ENCODE measurements at regions not wholly inside any gene's neighbourhood (a gene's known extent, or its start where the extent isn't known, plus 50 kb on each side); places are given as distances from the start of the nearest gene placed in this dataset.
"Not testable (repeated sequence)": the region's sequence is repeated elsewhere in the genome, so short reads cannot be mapped to it uniquely, and the experiment has no call there.

- H3K36me3 Mint-ChIP-seq (ENCODE audit: low read depth, unreplicated experiment): no peaks in the 10 kb centered on the region
- H3K4me2 ChIP-seq (ENCODE audit: low read length): no peak overlapping the region
- no peaks in the 10 kb centered on the region for H3K79me2 ChIP-seq (ENCODE audit: insufficient read depth, low read length)
- no peak overlapping the region for H2AFZ ChIP-seq (ENCODE audit: low read depth, low read length)
- H3K27ac ChIP-seq (ENCODE audit: low read depth, low read length): no peak overlapping the region
- peaks cover 8% of the 10 kb centered on the region for H3K4me1 Mint-ChIP-seq (ENCODE audit: low read depth, unreplicated experiment)
- no peak overlapping the region for H3K4me3 Mint-ChIP-seq (ENCODE audit: unreplicated experiment)
- DNase-seq (ENCODE audit: low read depth) (no peak), FAIRE-seq (no peak)
- no peak overlapping the region for H3K9ac ChIP-seq (ENCODE audit: low read length)
- no peak overlapping the region for H3K27ac Mint-ChIP-seq (ENCODE audit: unreplicated experiment)
- no peaks in the 10 kb centered on the region for H3K27me3 ChIP-seq (ENCODE audit: insufficient read depth, low read length)
- no peak for TF ChIP-seq EZH2 (IDR thresholded peaks at IDR 0.05; ENCODE audit: insufficient read depth, low read length)
- no peak for TF ChIP-seq CTCF (IDR thresholded peaks at IDR 0.05; ENCODE audit: insufficient read depth, low read depth, low read length)
- H4K20me1 ChIP-seq (ENCODE audit: insufficient read depth, low read length): no peaks in the 10 kb centered on the region
- H3K9me3 Mint-ChIP-seq (ENCODE audit: unreplicated experiment): peaks cover 5% of the 10 kb centered on the region
- H3K36me3 ChIP-seq (ENCODE audit: insufficient read depth, low read length): no peaks in the 10 kb centered on the region
- no peaks in the 10 kb centered on the region for H3K27me3 Mint-ChIP-seq (ENCODE audit: low read depth, unreplicated experiment)
- no peaks in the 10 kb centered on the region for H3K9me3 ChIP-seq (ENCODE audit: insufficient read depth, low read depth, low read length)
- no peak overlapping the region for H3K4me3 ChIP-seq (ENCODE audit: insufficient read depth, low read depth, low read length)
- peaks cover 12% of the 10 kb centered on the region for H3K4me1 ChIP-seq (ENCODE audit: insufficient read depth, low read length)
Measured at GRCh38 chr3:162395496-162395895, 898.9 kb downstream of the OTOL1 start.

- no peaks in the 10 kb centered on the region for H3K4me1 Mint-ChIP-seq (ENCODE audit: low read depth, unreplicated experiment)
- Histone ChIP-seq H3K36me3 (ENCODE audit: insufficient read depth, low read length) (no peaks in the 10 kb centered on the region), H4K20me1 (ENCODE audit: insufficient read depth, low read length) (no peaks in the 10 kb centered on the region), H3K4me1 (ENCODE audit: insufficient read depth, low read length) (no peaks in the 10 kb centered on the region), H3K27ac (ENCODE audit: low read depth, low read length) (no peak overlapping the region), H3K79me2 (ENCODE audit: insufficient read depth, low read length) (no peaks in the 10 kb centered on the region), H3K4me2 (ENCODE audit: low read length) (no peak overlapping the region), H3K9me3 (ENCODE audit: insufficient read depth, low read depth, low read length) (no peaks in the 10 kb centered on the region), H3K9ac (ENCODE audit: low read length) (no peak overlapping the region), H3K27me3 (ENCODE audit: insufficient read depth, low read length) (no peaks in the 10 kb centered on the region), H2AFZ (ENCODE audit: low read depth, low read length) (no peak overlapping the region), H3K4me3 (ENCODE audit: insufficient read depth, low read depth, low read length) (no peak overlapping the region)
- DNase-seq (ENCODE audit: low read depth) (no peak), FAIRE-seq (no peak)
- no peak overlapping the region for H3K27ac Mint-ChIP-seq (ENCODE audit: unreplicated experiment)
- no peaks in the 10 kb centered on the region for H3K36me3 Mint-ChIP-seq (ENCODE audit: low read depth, unreplicated experiment)
- no peak for TF ChIP-seq CTCF (IDR thresholded peaks at IDR 0.05; ENCODE audit: insufficient read depth, low read depth, low read length)
- H3K9me3 Mint-ChIP-seq (ENCODE audit: unreplicated experiment): peaks cover 4% of the 10 kb centered on the region
- H3K27me3 Mint-ChIP-seq (ENCODE audit: low read depth, unreplicated experiment): no peaks in the 10 kb centered on the region
- H3K4me3 Mint-ChIP-seq (ENCODE audit: unreplicated experiment): no peak overlapping the region
Measured at GRCh38 chr3:162398554-162398953, 901.9 kb downstream of the OTOL1 start.

- TF ChIP-seq CTCF (IDR thresholded peaks at IDR 0.05; ENCODE audit: insufficient read depth, low read depth, low read length): no peak
- Mint-ChIP-seq H3K9me3 (ENCODE audit: unreplicated experiment) (peaks cover 3% of the 10 kb centered on the region), H3K27ac (ENCODE audit: unreplicated experiment) (no peak overlapping the region), H3K4me1 (ENCODE audit: low read depth, unreplicated experiment) (no peaks in the 10 kb centered on the region), H3K27me3 (ENCODE audit: low read depth, unreplicated experiment) (no peaks in the 10 kb centered on the region), H3K4me3 (ENCODE audit: unreplicated experiment) (no peak overlapping the region), H3K36me3 (ENCODE audit: low read depth, unreplicated experiment) (no peaks in the 10 kb centered on the region)
- Histone ChIP-seq H3K4me2 (ENCODE audit: low read length) (no peak overlapping the region), H3K4me3 (ENCODE audit: insufficient read depth, low read depth, low read length) (no peak overlapping the region), H3K9me3 (ENCODE audit: insufficient read depth, low read depth, low read length) (no peaks in the 10 kb centered on the region), H3K9ac (ENCODE audit: low read length) (no peak overlapping the region), H3K27me3 (ENCODE audit: insufficient read depth, low read length) (no peaks in the 10 kb centered on the region), H3K79me2 (ENCODE audit: insufficient read depth, low read length) (no peaks in the 10 kb centered on the region), H3K27ac (ENCODE audit: low read depth, low read length) (no peak overlapping the region), H2AFZ (ENCODE audit: low read depth, low read length) (no peak overlapping the region), H3K4me1 (ENCODE audit: insufficient read depth, low read length) (no peaks in the 10 kb centered on the region), H4K20me1 (ENCODE audit: insufficient read depth, low read length) (no peaks in the 10 kb centered on the region), H3K36me3 (ENCODE audit: insufficient read depth, low read length) (no peaks in the 10 kb centered on the region)
- DNase-seq (ENCODE audit: low read depth) (no peak), FAIRE-seq (no peak)
Measured at GRCh38 chr3:162400697-162401096, 904.1 kb downstream of the OTOL1 start.

GRCh38 chr3:162411556-162411955 lies 914.9 kb downstream of the OTOL1 start:
- not testable (repeated sequence) for H3K36me3 Mint-ChIP-seq (ENCODE audit: low read depth, unreplicated experiment); H3K9me3 ChIP-seq (ENCODE audit: insufficient read depth, low read depth, low read length); H3K4me3 ChIP-seq (ENCODE audit: insufficient read depth, low read depth, low read length); H4K20me1 ChIP-seq (ENCODE audit: insufficient read depth, low read length); FAIRE-seq; H2AFZ ChIP-seq (ENCODE audit: low read depth, low read length); H3K27ac ChIP-seq (ENCODE audit: low read depth, low read length); H3K9ac ChIP-seq (ENCODE audit: low read length); DNase-seq (ENCODE audit: low read depth); H3K4me3 Mint-ChIP-seq (ENCODE audit: unreplicated experiment); H3K4me1 Mint-ChIP-seq (ENCODE audit: low read depth, unreplicated experiment); H3K36me3 ChIP-seq (ENCODE audit: insufficient read depth, low read length); H3K27ac Mint-ChIP-seq (ENCODE audit: unreplicated experiment); H3K4me2 ChIP-seq (ENCODE audit: low read length); H3K9me3 Mint-ChIP-seq (ENCODE audit: unreplicated experiment); H3K4me1 ChIP-seq (ENCODE audit: insufficient read depth, low read length); H3K27me3 ChIP-seq (ENCODE audit: insufficient read depth, low read length); H3K79me2 ChIP-seq (ENCODE audit: insufficient read depth, low read length); H3K27me3 Mint-ChIP-seq (ENCODE audit: low read depth, unreplicated experiment)
